ENCODE measurements at regions not wholly inside any gene's neighbourhood (a gene's known extent, or its start where the extent isn't known, plus 50 kb on each side); places are given as distances from the start of the nearest gene placed in this dataset.

- TF ChIP-seq SUZ12 (IDR thresholded peaks at IDR 0.05; ENCODE audit: extremely low read depth, insufficient read depth, insufficient read length) = no peak
- no peak for TF ChIP-seq ZNF274 (IDR thresholded peaks at IDR 0.05; ENCODE audit: low read depth, low read length)
- no peak for TF ChIP-seq YY1 (IDR thresholded peaks at IDR 0.05; ENCODE audit: insufficient read depth, insufficient read length)
These were observed 235.1 kb downstream of the QDPR start for GRCh38 chr4:17276776-17277175.
